H1 (cell line): ENCODE measurements at regions not wholly inside any gene's neighbourhood (a gene's known extent, or its start where the extent isn't known, plus 50 kb on each side); places are given as distances from the start of the nearest gene placed in this dataset.
A peak's percentile ranks its signal among the peaks of the same experiment; 100 is the strongest.

Experiments used
- BCL11A ChIP-seq, 2 experiments: IDR thresholded peaks; one replicate each; pipeline ENCODE4 v1.6.1; 2011; ENCODE audit warnings: low read depth in 2 of 2, low read length in 2 of 2, mild to moderate bottlenecking in 2 of 2
- GTF2F1 ChIP-seq: IDR thresholded peaks from 2 replicates; pipeline ENCODE4 v1.6.1; 2012; ENCODE audit warnings: low read depth, low read length, improper control_type of control experiment, borderline replicate concordance
- MAFK ChIP-seq: IDR thresholded peaks from 2 replicates; pipeline ENCODE4 v1.6.1; 2012; ENCODE audit warnings: low read depth, mild to moderate bottlenecking, improper control_type of control experiment, low read length
- RBBP5 ChIP-seq: IDR thresholded peaks from 2 replicates; pipeline ENCODE4 v1.7.1; 2012; ENCODE audit warnings: low read depth, mild to moderate bottlenecking, inconsistent platforms, low read length, moderate library complexity, borderline replicate concordance
- SAP30 ChIP-seq: fragments of 300-600 bp; sonication (generic); IDR thresholded peaks from 2 replicates; pipeline ENCODE4 v1.7.1; 2012; ENCODE audit warnings: low read length, moderate library complexity, mild to moderate bottlenecking, inconsistent platforms; ENCODE audit not compliant: insufficient read depth, insufficient replicate concordance
- TAF1 ChIP-seq: IDR thresholded peaks from 2 replicates; pipeline ENCODE4 v1.6.1; 2011; ENCODE audit warnings: mild to moderate bottlenecking, low read depth, low read length
- TEAD4 ChIP-seq: IDR thresholded peaks from 2 replicates; pipeline ENCODE4 v1.6.1; 2012; ENCODE audit warnings: low read depth, low read length, inconsistent platforms, mixed read lengths
- TF ChIP-seq, protein P1 (sequence below): fragments of 300-600 bp; sonication (generic); IDR thresholded peaks from 2 replicates; pipeline ENCODE4 v1.7.1; 2012; ENCODE audit warnings: low read length, moderate library complexity, mild to moderate bottlenecking, inconsistent platforms; ENCODE audit not compliant: insufficient replicate concordance
- TF ChIP-seq, protein P2 (sequence below): IDR thresholded peaks from 2 replicates; pipeline ENCODE4 v1.6.1; 2011; ENCODE audit warnings: low read depth, mild to moderate bottlenecking, low read length; ENCODE audit not compliant: insufficient read depth

DNA sequence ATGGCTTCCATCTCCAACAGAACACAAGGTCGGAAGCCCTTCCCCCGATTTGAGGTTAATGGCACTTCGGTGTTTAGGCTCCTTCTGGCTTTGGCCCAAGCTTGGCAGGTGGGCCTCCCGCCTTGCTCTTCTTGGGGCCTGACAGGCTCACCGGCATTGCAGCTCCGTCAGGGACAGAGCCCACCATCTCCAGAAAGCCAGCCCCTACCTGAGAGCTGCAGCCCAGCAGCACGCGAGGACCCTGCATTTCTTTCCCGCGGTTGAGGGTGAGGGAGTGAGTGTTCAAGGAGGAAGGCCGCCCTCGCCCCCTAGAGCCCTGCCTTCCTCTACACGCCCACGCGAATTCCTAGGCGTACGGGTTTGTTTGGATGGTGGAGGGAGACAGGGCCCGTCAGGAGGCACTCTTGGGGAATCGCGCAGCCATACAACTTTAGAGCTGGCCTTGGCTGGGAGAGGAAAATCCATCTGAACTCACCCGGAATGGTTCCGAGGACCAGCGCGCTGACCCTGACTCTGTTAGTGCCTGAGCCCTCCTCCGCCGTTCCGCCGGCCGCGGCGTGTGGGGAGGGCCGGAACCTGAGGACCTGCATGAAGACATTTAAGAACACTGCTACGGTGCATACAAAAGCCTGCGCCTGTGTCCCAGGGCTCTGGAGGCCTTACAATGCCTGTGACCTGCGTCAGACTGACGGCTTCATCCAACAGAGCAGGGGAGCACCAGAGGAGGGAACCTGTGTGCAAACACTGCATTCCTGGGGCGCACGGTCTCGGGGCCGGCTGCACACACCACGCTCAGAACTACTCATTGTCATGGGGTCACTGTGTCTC, 73.8 kb downstream of the MRPL36 start (continued):
- TF ChIP-seq, protein P1, sequence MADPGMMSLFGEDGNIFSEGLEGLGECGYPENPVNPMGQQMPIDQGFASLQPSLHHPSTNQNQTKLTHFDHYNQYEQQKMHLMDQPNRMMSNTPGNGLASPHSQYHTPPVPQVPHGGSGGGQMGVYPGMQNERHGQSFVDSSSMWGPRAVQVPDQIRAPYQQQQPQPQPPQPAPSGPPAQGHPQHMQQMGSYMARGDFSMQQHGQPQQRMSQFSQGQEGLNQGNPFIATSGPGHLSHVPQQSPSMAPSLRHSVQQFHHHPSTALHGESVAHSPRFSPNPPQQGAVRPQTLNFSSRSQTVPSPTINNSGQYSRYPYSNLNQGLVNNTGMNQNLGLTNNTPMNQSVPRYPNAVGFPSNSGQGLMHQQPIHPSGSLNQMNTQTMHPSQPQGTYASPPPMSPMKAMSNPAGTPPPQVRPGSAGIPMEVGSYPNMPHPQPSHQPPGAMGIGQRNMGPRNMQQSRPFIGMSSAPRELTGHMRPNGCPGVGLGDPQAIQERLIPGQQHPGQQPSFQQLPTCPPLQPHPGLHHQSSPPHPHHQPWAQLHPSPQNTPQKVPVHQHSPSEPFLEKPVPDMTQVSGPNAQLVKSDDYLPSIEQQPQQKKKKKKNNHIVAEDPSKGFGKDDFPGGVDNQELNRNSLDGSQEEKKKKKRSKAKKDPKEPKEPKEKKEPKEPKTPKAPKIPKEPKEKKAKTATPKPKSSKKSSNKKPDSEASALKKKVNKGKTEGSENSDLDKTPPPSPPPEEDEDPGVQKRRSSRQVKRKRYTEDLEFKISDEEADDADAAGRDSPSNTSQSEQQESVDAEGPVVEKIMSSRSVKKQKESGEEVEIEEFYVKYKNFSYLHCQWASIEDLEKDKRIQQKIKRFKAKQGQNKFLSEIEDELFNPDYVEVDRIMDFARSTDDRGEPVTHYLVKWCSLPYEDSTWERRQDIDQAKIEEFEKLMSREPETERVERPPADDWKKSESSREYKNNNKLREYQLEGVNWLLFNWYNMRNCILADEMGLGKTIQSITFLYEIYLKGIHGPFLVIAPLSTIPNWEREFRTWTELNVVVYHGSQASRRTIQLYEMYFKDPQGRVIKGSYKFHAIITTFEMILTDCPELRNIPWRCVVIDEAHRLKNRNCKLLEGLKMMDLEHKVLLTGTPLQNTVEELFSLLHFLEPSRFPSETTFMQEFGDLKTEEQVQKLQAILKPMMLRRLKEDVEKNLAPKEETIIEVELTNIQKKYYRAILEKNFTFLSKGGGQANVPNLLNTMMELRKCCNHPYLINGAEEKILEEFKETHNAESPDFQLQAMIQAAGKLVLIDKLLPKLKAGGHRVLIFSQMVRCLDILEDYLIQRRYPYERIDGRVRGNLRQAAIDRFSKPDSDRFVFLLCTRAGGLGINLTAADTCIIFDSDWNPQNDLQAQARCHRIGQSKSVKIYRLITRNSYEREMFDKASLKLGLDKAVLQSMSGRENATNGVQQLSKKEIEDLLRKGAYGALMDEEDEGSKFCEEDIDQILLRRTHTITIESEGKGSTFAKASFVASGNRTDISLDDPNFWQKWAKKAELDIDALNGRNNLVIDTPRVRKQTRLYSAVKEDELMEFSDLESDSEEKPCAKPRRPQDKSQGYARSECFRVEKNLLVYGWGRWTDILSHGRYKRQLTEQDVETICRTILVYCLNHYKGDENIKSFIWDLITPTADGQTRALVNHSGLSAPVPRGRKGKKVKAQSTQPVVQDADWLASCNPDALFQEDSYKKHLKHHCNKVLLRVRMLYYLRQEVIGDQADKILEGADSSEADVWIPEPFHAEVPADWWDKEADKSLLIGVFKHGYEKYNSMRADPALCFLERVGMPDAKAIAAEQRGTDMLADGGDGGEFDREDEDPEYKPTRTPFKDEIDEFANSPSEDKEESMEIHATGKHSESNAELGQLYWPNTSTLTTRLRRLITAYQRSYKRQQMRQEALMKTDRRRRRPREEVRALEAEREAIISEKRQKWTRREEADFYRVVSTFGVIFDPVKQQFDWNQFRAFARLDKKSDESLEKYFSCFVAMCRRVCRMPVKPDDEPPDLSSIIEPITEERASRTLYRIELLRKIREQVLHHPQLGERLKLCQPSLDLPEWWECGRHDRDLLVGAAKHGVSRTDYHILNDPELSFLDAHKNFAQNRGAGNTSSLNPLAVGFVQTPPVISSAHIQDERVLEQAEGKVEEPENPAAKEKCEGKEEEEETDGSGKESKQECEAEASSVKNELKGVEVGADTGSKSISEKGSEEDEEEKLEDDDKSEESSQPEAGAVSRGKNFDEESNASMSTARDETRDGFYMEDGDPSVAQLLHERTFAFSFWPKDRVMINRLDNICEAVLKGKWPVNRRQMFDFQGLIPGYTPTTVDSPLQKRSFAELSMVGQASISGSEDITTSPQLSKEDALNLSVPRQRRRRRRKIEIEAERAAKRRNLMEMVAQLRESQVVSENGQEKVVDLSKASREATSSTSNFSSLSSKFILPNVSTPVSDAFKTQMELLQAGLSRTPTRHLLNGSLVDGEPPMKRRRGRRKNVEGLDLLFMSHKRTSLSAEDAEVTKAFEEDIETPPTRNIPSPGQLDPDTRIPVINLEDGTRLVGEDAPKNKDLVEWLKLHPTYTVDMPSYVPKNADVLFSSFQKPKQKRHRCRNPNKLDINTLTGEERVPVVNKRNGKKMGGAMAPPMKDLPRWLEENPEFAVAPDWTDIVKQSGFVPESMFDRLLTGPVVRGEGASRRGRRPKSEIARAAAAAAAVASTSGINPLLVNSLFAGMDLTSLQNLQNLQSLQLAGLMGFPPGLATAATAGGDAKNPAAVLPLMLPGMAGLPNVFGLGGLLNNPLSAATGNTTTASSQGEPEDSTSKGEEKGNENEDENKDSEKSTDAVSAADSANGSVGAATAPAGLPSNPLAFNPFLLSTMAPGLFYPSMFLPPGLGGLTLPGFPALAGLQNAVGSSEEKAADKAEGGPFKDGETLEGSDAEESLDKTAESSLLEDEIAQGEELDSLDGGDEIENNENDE: no peak
- no peak for TF ChIP-seq GTF2F1
- TF ChIP-seq TAF1: no peak
- TF ChIP-seq SAP30: no peak
- TF ChIP-seq TEAD4: peak; percentile 49; the same call in 1 of the 2 replicates
- no peak; the same call in 1 of the 2 replicates for TF ChIP-seq RBBP5
- TF ChIP-seq BCL11A (IDR thresholded peaks at IDR 0.05; ENCODE audit: low read depth in 2 of 2, low read length in 2 of 2): no peak
- no peak for TF ChIP-seq MAFK
- TF ChIP-seq, protein P2, sequence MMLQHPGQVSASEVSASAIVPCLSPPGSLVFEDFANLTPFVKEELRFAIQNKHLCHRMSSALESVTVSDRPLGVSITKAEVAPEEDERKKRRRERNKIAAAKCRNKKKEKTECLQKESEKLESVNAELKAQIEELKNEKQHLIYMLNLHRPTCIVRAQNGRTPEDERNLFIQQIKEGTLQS: no peak
